PC-9 (cell line): ENCODE measurements at regions not wholly inside any gene's neighbourhood (a gene's known extent, or its start where the extent isn't known, plus 50 kb on each side); places are given as distances from the start of the nearest gene placed in this dataset.

Experiments used
- BruUV-seq: library from RNA; stranded (reverse); fragments of 400-500 nt; replicated peaks from 2 replicates; lab custom pipeline; 2021; lab: Mats Ljungman, UMichigan
- CTCF ChIA-PET: fragments of 300-600 bp; sonication (Branson Sonifier 250); formaldehyde crosslinking; loops from one replicate; lab custom pipeline; 2022; ENCODE audit warnings: antibody characterized with exemption; lab: Charles Lee
- POLR2A ChIA-PET: fragments of 300-600 bp; sonication (Branson Sonifier 250); formaldehyde crosslinking; loops from one replicate; lab custom pipeline; 2022; ENCODE audit warnings: antibody characterized with exemption; ENCODE audit not compliant: unreplicated experiment; lab: Charles Lee
- DNase-seq, 2 experiments: peaks; one replicate each; pipeline versions ENCODE4 v3.0.0 to v3.0.0-alpha.2; 2015 to 2022; ENCODE audit warnings: mixed read lengths in 1 of 2
- H2AFZ ChIP-seq: fragments of 200-600 bp; sonication (generic); 2 replicates; pipeline ENCODE4 v1.8.1; 2017; ENCODE audit warnings: antibody characterized with exemption
- H3F3A ChIP-seq: fragments of 200-600 bp; sonication (generic); 2 replicates; pipeline ENCODE4 v1.8.1; 2017; ENCODE audit warnings: antibody characterized with exemption, mild to moderate bottlenecking, low read depth; ENCODE audit not compliant: insufficient read depth
- H3K27ac ChIP-seq: fragments of 200-600 bp; sonication (generic); 2 replicates; pipeline ENCODE4 v1.6.1; 2016; ENCODE audit warnings: mixed run types
- H3K27me3 ChIP-seq: fragments of 200-600 bp; sonication (generic); 2 replicates; pipeline ENCODE4 v1.6.1; 2016; ENCODE audit warnings: low read depth, mixed run types; ENCODE audit not compliant: insufficient read depth
- H3K36me3 ChIP-seq: fragments of 200-600 bp; sonication (generic); 2 replicates; pipeline ENCODE4 v1.6.1; 2016; ENCODE audit warnings: low read depth, mixed run types
- H3K4me1 ChIP-seq: fragments of 200-600 bp; sonication (generic); replicated peaks from 2 replicates; pipeline ENCODE4 v1.6.1; 2016; ENCODE audit warnings: mixed run types; ENCODE audit not compliant: insufficient read depth
- H3K4me2 ChIP-seq: fragments of 200-600 bp; sonication (generic); 2 replicates; pipeline ENCODE4 v1.6.1; 2017; ENCODE audit warnings: mixed run types
- H3K4me3 ChIP-seq: fragments of 200-600 bp; sonication (generic); 2 replicates; pipeline ENCODE4 v1.6.1; 2016; ENCODE audit warnings: mixed run types
- H3K79me2 ChIP-seq: fragments of 200-600 bp; sonication (generic); 2 replicates; pipeline ENCODE4 v1.6.1; 2017; ENCODE audit warnings: low read depth, mixed run types
- H3K9me2 ChIP-seq: fragments of 200-600 bp; sonication (generic); 2 replicates; pipeline ENCODE4 v1.8.1; 2017; ENCODE audit warnings: mild to moderate bottlenecking; ENCODE audit not compliant: insufficient read depth
- H3K9me3 ChIP-seq: fragments of 200-600 bp; sonication (generic); 2 replicates; pipeline ENCODE4 v1.8.1; 2016; ENCODE audit warnings: low read depth; ENCODE audit not compliant: insufficient read depth
- H4K20me1 ChIP-seq: fragments of 200-600 bp; sonication (generic); 2 replicates; pipeline ENCODE4 v1.8.1; 2017; ENCODE audit not compliant: insufficient read depth
- EZH2 ChIP-seq: fragments of 200-600 bp; sonication (generic); IDR thresholded peaks from 2 replicates; pipeline ENCODE4 v1.8.0; 2017; ENCODE audit warnings: antibody characterized with exemption, low read depth
- intact Hi-C: fragments of 100-400 bp; cut with micrococcal nuclease; formaldehyde crosslinking; loops from one replicate; pipeline ENCODE4 v1.10.0; 2022; ENCODE audit not compliant: unreplicated experiment
- TF ChIP-seq, protein P1 (sequence below): fragments of 200-600 bp; sonication (generic); conservative IDR thresholded peaks from 2 replicates; pipeline ENCODE4 v1.6.1; 2017; ENCODE audit warnings: mixed run types, antibody characterized with exemption, mild to moderate bottlenecking, moderate library complexity

DNA sequence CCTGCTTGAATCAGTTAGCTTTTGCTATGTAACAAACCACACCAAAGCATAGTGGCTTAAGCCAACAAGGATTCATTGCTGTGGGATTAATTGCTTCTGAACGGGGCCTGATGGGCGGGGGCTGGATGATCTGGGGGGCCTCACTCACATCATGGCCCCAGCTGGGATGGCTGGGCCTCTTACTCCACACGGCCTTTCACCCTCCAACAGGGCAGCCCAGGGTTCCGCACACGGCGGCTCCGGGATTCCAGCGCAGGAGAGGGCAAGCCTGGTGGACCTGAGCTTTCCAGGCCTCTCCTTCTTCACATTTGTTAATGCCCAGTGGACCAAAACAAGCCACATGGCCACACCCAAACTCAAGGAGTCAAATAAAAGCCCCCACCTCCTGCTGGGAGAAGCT is 86.3 kb upstream of the PHLPP1 start:
- H3K4me2 ChIP-seq: no peak overlapping the region
- no TSS peak for BruUV-seq
- H3K4me1 ChIP-seq: peaks cover 1% of the 10 kb centered on the region; the same call in 1 of the 2 replicates
- H3K9me2 ChIP-seq: no peaks in the 10 kb centered on the region
- H3K27me3 ChIP-seq: no peaks in the 10 kb centered on the region
- H3F3A ChIP-seq: peaks cover 1% of the 10 kb centered on the region; the same call in 1 of the 2 replicates
- H3K36me3 ChIP-seq: no peaks in the 10 kb centered on the region
- H3K9me3 ChIP-seq: no peaks in the 10 kb centered on the region
- ChIA-PET CTCF (interaction anchor here (0.7 kb wide), 1 partner anchor 10 kb away, joined by 3 read pairs; no protein-coding TSS in a partner anchor), POLR2A (no interaction called here)
- intact Hi-C loops: no loop called here
- no peak for DNase-seq
- H2AFZ ChIP-seq: no peak overlapping the region
- H3K79me2 ChIP-seq: no peaks in the 10 kb centered on the region
- no peak overlapping the region for H3K4me3 ChIP-seq
- H4K20me1 ChIP-seq: no peaks in the 10 kb centered on the region
- H3K27ac ChIP-seq: no peak overlapping the region
- TF ChIP-seq EZH2: no peak
- TF ChIP-seq, protein P1, sequence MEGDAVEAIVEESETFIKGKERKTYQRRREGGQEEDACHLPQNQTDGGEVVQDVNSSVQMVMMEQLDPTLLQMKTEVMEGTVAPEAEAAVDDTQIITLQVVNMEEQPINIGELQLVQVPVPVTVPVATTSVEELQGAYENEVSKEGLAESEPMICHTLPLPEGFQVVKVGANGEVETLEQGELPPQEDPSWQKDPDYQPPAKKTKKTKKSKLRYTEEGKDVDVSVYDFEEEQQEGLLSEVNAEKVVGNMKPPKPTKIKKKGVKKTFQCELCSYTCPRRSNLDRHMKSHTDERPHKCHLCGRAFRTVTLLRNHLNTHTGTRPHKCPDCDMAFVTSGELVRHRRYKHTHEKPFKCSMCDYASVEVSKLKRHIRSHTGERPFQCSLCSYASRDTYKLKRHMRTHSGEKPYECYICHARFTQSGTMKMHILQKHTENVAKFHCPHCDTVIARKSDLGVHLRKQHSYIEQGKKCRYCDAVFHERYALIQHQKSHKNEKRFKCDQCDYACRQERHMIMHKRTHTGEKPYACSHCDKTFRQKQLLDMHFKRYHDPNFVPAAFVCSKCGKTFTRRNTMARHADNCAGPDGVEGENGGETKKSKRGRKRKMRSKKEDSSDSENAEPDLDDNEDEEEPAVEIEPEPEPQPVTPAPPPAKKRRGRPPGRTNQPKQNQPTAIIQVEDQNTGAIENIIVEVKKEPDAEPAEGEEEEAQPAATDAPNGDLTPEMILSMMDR: no peak

DNA sequence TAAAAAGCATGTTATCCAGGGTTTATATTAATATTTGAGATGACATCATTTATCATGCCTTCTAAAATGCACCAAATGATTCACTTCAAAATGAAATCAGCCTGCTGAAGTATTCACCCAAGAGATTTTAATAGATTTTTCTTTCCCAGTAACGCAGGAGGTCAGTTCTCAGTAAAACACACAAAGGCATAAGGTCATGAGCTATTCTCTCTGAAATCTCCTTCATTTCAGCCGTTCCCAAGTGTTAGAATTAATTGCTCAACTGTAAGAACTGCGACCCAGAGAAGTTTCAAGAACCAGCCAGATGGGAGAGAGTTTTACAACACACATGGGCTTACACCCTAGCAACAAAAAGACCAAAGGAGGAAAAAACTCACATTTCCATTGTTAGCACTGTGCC is 84.2 kb upstream of the PHLPP1 start:
- TF ChIP-seq EZH2: no peak
- TF ChIP-seq, protein P1: no peak
- H3K9me3 ChIP-seq: no peaks in the 10 kb centered on the region
- no peak overlapping the region for H2AFZ ChIP-seq
- no peak for DNase-seq
- no peaks in the 10 kb centered on the region for H3K9me2 ChIP-seq
- no peak overlapping the region for H3K4me3 ChIP-seq
- H4K20me1 ChIP-seq: no peaks in the 10 kb centered on the region
- intact Hi-C loops: no loop called here
- CTCF ChIA-PET: interaction anchor here (0.5 kb wide), 1 partner anchor 886 kb away, joined by 3 read pairs; no protein-coding TSS in a partner anchor
- H3K79me2 ChIP-seq: no peaks in the 10 kb centered on the region
- H3K27me3 ChIP-seq: no peaks in the 10 kb centered on the region
- H3F3A ChIP-seq: peaks cover 16% of the 10 kb centered on the region; the same call in 1 of the 2 replicates
- H3K4me2 ChIP-seq: no peak overlapping the region
- H3K27ac ChIP-seq: no peak overlapping the region
- H3K36me3 ChIP-seq: no peaks in the 10 kb centered on the region
- POLR2A ChIA-PET: no interaction called here
- BruUV-seq: no TSS peak
- peaks cover 17% of the 10 kb centered on the region for H3K4me1 ChIP-seq

DNA sequence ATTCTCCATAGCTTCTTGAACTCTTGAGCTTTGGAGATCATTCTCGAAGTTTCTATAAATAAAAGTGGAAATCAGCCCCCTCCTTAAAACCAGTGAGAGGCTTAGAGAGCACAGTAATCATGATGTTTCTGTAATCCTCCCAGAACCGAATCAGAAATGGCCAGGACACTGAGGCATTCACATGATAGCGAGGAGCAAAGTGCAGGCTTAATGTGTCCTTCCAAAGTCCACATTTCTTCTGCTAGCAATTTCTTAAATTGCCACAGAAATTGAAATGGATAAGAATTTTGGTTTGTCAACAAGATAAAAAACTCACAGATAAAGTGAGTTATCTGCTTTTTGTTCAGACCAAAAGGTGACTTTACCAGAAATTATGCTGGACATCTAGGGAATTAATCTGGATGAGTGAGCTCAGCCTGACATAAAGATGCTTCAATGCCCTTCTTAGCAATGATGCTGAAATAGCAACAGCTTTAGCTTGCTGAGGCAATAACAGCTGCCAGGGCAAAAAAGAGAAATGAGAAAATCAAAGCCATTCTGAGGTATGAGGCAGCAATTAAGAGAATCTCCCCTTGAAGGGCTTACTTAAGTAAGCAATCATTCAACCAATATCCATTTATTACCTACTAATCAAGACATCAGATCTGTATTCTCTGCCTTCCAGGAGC is 82.4 kb upstream of the PHLPP1 start:
- H3K27ac ChIP-seq: no peak overlapping the region
- no peaks in the 10 kb centered on the region for H3K79me2 ChIP-seq
- H3K9me3 ChIP-seq: no peaks in the 10 kb centered on the region
- POLR2A ChIA-PET: no interaction called here
- H3K36me3 ChIP-seq: no peaks in the 10 kb centered on the region
- H3K4me3 ChIP-seq: no peak overlapping the region
- intact Hi-C loops: no loop called here
- H4K20me1 ChIP-seq: no peaks in the 10 kb centered on the region
- H3K4me1 ChIP-seq: peaks cover 17% of the 10 kb centered on the region
- DNase-seq: no peak
- TF ChIP-seq, protein P1: no peak
- TF ChIP-seq EZH2: no peak
- H2AFZ ChIP-seq: no peak overlapping the region
- BruUV-seq: no TSS peak
- CTCF ChIA-PET: no interaction called here
- no peaks in the 10 kb centered on the region for H3K9me2 ChIP-seq
- H3F3A ChIP-seq: peaks cover 16% of the 10 kb centered on the region; the same call in 1 of the 2 replicates
- no peaks in the 10 kb centered on the region for H3K27me3 ChIP-seq
- no peak overlapping the region for H3K4me2 ChIP-seq
